HCT116 (cell line): ENCODE measurements at regions not wholly inside any gene's neighbourhood (a gene's known extent, or its start where the extent isn't known, plus 50 kb on each side); places are given as distances from the start of the nearest gene placed in this dataset.

ENCODE experiments used
- ATAC-seq: fragments of 200-7000 bp; cut with Tn5 transposase; 2 replicates; pipeline ENCODE4 v1.9.1; 2020; ENCODE audit warnings: mild to moderate bottlenecking, moderate library complexity
- BruUV-seq: library from RNA; stranded (reverse); fragments of 400-500 nt; replicated peaks from 2 replicates; lab custom pipeline; 2021; lab: Mats Ljungman, UMichigan
- CTCF ChIA-PET: fragments of 300-600 bp; sonication (Branson Sonifier 250); formaldehyde crosslinking; loops from one replicate; lab custom pipeline; 2021; ENCODE audit warnings: antibody characterized with exemption; lab: Charles Lee
- POLR2A ChIA-PET: fragments of 300-600, 350-600 bp; sonication (Branson Sonifier 250); formaldehyde crosslinking; loops from one replicate; lab custom pipeline; 2021; ENCODE audit warnings: antibody characterized with exemption; lab: Charles Lee
- RAD21 ChIA-PET, 2 experiments: fragments of 300-600 bp; sonication (Branson Sonifier 250); formaldehyde crosslinking; loops; one replicate each; lab custom pipeline; 2023; ENCODE audit warnings: low total read pairs in 2 of 2; ENCODE audit not compliant: uncharacterized antibody in 2 of 2, unreplicated experiment in 2 of 2, low non-redundant PET in 1 of 2; lab: Charles Lee
- DNase-seq: peaks from one replicate; pipeline ENCODE4 v3.0.0-alpha.2; 2010; ENCODE audit warnings: low read depth, low spot score
- H2AFZ ChIP-seq: fragments of 200-600 bp; shearing (Covaris generic), sonication (generic); 2 replicates; pipeline ENCODE4 v1.6.1; 2017; ENCODE audit warnings: low read depth, mixed run types, mixed read lengths, antibody characterized with exemption, low read length; ENCODE audit not compliant: poor library complexity, severe bottlenecking
- H3K27ac ChIP-seq: 2 replicates; pipeline ENCODE4 v1.5.1; 2012; ENCODE audit warnings: low read depth, low read length
- H3K27me3 ChIP-seq: fragments of 200-600 bp; sonication (generic); 2 replicates; pipeline ENCODE4 v1.6.1; 2016; ENCODE audit warnings: mixed run types, low read length, mixed read lengths; ENCODE audit not compliant: insufficient read depth
- H3K36me3 ChIP-seq, 2 experiments: fragments of 200-500 bp in 1 of 2; fragments of 200-600 bp in 1 of 2; sonication (Bioruptor generic) in 1 of 2; sonication (generic) in 1 of 2; 2 replicates each; pipeline versions ENCODE4 v1.5.1 to v1.6.1; 2014 to 2016; ENCODE audit warnings: low read length in 2 of 2, inconsistent platforms in 1 of 2, mixed read lengths in 1 of 2, mixed run types in 1 of 2; ENCODE audit not compliant: insufficient read depth in 2 of 2, control insufficient read depth in 1 of 2
- H3K4me1 ChIP-seq, 2 experiments: fragments of 200-600 bp in 1 of 2; sonication (generic) in 1 of 2; 2 replicates each; pipeline versions ENCODE4 v1.5.1 to v1.6.1; 2012 to 2017; ENCODE audit warnings: low read length in 2 of 2, inconsistent platforms in 1 of 2, mild to moderate bottlenecking in 1 of 2, mixed read lengths in 1 of 2, mixed run types in 1 of 2, moderate library complexity in 1 of 2; ENCODE audit not compliant: insufficient read depth in 2 of 2, control insufficient read depth in 1 of 2
- H3K4me2 ChIP-seq: fragments of 200-600 bp; sonication (generic); 2 replicates; pipeline ENCODE4 v1.6.1; 2017; ENCODE audit warnings: mixed run types, low read length, mixed read lengths
- H3K4me3 ChIP-seq, 2 experiments: fragments of 200-600 bp in 1 of 2; sonication (generic) in 1 of 2; replicated peaks in 1 of 2; 2 replicates each; pipeline ENCODE4 v1.5.1; 2011 to 2016; ENCODE audit warnings: low read length in 2 of 2, control low read depth in 1 of 2, low read depth in 1 of 2, mild to moderate bottlenecking in 1 of 2, mixed read lengths in 1 of 2, mixed run types in 1 of 2
- H3K79me2 ChIP-seq: fragments of 200-600 bp; sonication (generic); 2 replicates; pipeline ENCODE4 v1.6.1; 2017; ENCODE audit warnings: mild to moderate bottlenecking, mixed run types, low read length, moderate library complexity, mixed read lengths; ENCODE audit not compliant: insufficient read depth
- H3K9ac ChIP-seq: fragments of 200-600 bp; sonication (generic); 2 replicates; pipeline ENCODE4 v1.6.1; 2016; ENCODE audit warnings: low read length, mixed read lengths
- H3K9me2 ChIP-seq: fragments of 200-600 bp; sonication (generic), shearing (Covaris generic); 2 replicates; pipeline ENCODE4 v1.6.1; 2017; ENCODE audit warnings: mixed run types, mild to moderate bottlenecking, moderate library complexity; ENCODE audit not compliant: insufficient read depth
- H3K9me3 ChIP-seq, 2 experiments: fragments of 200-500 bp in 1 of 2; fragments of 200-600 bp in 1 of 2; sonication (Bioruptor generic) in 1 of 2; sonication (generic) in 1 of 2; 2 replicates each; pipeline ENCODE4 v1.6.1; 2014 to 2017; ENCODE audit warnings: low read length in 2 of 2, mixed read lengths in 2 of 2, inconsistent platforms in 1 of 2, low read depth in 1 of 2, mild to moderate bottlenecking in 1 of 2, mixed run types in 1 of 2, moderate library complexity in 1 of 2; ENCODE audit not compliant: control insufficient read depth in 1 of 2, insufficient read depth in 1 of 2
- H4K20me1 ChIP-seq: fragments of 200-600 bp; sonication (generic), shearing (Covaris generic); 2 replicates; pipeline ENCODE4 v1.6.1; 2017; ENCODE audit warnings: mixed run types, mild to moderate bottlenecking, moderate library complexity; ENCODE audit not compliant: insufficient read depth
- EGR1 ChIP-seq: IDR thresholded peaks from 2 replicates; pipeline ENCODE4 v1.6.1; 2012; ENCODE audit warnings: low read depth
- JUND ChIP-seq: IDR thresholded peaks from 2 replicates; pipeline ENCODE4 v1.6.1; 2012
- ZFX ChIP-seq: fragments of 450-650 bp; IDR thresholded peaks from 2 replicates; pipeline ENCODE4 v1.6.1; 2017
- ZNF274 ChIP-seq: fragments of 200-500 bp; sonication (Bioruptor generic); IDR thresholded peaks from 2 replicates; pipeline ENCODE4 v1.6.1; 2014; ENCODE audit warnings: mild to moderate bottlenecking, low read depth, low read length, inconsistent platforms
- intact Hi-C: fragments of 100-400 bp; cut with micrococcal nuclease; formaldehyde crosslinking; loops from 2 replicates; pipeline ENCODE4 v1.10.0; 2022
- TF ChIP-seq, protein P1 (sequence below), 3 experiments: fragments of 200-600 bp in 1 of 3; sonication (generic) in 1 of 3; IDR thresholded peaks in 2 of 3; conservative IDR thresholded peaks in 1 of 3; 2 replicates each; pipeline ENCODE4 v1.5.1; 2012 to 2017; ENCODE audit warnings: low read depth in 2 of 3, low read length in 2 of 3, antibody characterized with exemption in 1 of 3, borderline replicate concordance in 1 of 3, control low read depth in 1 of 3, mild to moderate bottlenecking in 1 of 3, mixed read lengths in 1 of 3, mixed run types in 1 of 3, moderate library complexity in 1 of 3; ENCODE audit not compliant: insufficient read depth in 1 of 3
- TF ChIP-seq, protein P2 (sequence below): IDR thresholded peaks from 2 replicates; pipeline ENCODE4 v1.6.1; 2011; ENCODE audit warnings: mild to moderate bottlenecking, low read length, moderate library complexity; ENCODE audit not compliant: insufficient replicate concordance; ENCODE audit errors: extremely low read depth

DNA sequence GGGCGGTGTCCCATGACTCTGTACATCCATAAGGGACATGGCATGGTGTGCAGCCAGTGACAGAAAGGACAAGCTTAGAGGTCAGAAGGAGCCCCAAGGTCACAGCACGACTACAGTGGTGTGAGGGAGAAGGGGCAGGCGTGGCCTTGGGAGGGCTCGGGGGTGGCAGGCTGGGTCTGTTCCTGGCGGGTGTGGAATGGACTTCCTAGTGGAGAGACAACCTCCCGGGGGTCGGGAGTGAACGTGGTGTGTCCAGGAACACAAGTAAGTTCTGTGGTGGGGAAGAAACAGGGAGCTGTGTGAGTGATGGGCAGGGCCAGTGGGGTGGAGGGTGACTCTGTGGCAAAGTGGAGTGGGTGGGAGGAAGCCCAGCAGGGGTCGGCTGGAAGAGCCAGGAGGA lies 279.3 kb downstream of the TEX29 start:
- ChIA-PET RAD21 (no interaction called here), POLR2A (no interaction called here), CTCF (no interaction called here)
- no peak for DNase-seq
- H3K79me2 ChIP-seq, result no peaks in the 10 kb centered on the region
- H3K27ac ChIP-seq, result no peak overlapping the region
- H3K27me3 ChIP-seq, result no peaks in the 10 kb centered on the region
- TF ChIP-seq, protein P1, sequence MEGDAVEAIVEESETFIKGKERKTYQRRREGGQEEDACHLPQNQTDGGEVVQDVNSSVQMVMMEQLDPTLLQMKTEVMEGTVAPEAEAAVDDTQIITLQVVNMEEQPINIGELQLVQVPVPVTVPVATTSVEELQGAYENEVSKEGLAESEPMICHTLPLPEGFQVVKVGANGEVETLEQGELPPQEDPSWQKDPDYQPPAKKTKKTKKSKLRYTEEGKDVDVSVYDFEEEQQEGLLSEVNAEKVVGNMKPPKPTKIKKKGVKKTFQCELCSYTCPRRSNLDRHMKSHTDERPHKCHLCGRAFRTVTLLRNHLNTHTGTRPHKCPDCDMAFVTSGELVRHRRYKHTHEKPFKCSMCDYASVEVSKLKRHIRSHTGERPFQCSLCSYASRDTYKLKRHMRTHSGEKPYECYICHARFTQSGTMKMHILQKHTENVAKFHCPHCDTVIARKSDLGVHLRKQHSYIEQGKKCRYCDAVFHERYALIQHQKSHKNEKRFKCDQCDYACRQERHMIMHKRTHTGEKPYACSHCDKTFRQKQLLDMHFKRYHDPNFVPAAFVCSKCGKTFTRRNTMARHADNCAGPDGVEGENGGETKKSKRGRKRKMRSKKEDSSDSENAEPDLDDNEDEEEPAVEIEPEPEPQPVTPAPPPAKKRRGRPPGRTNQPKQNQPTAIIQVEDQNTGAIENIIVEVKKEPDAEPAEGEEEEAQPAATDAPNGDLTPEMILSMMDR (IDR thresholded peaks at IDR 0.05 in 2 of 3, conservative IDR thresholded peaks at IDR 0.05 in 1 of 3; ENCODE audit: borderline replicate concordance in 1 of 3, insufficient read depth in 1 of 3, low read depth in 2 of 3, low read length in 2 of 3), result no peak
- TF ChIP-seq EGR1 (no peak), ZFX (no peak), ZNF274 (no peak), JUND (no peak)
- TF ChIP-seq, protein P2, sequence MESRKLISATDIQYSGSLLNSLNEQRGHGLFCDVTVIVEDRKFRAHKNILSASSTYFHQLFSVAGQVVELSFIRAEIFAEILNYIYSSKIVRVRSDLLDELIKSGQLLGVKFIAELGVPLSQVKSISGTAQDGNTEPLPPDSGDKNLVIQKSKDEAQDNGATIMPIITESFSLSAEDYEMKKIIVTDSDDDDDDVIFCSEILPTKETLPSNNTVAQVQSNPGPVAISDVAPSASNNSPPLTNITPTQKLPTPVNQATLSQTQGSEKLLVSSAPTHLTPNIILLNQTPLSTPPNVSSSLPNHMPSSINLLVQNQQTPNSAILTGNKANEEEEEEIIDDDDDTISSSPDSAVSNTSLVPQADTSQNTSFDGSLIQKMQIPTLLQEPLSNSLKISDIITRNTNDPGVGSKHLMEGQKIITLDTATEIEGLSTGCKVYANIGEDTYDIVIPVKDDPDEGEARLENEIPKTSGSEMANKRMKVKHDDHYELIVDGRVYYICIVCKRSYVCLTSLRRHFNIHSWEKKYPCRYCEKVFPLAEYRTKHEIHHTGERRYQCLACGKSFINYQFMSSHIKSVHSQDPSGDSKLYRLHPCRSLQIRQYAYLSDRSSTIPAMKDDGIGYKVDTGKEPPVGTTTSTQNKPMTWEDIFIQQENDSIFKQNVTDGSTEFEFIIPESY, result no peak
- H3K4me1 ChIP-seq, result no peaks in the 10 kb centered on the region
- intact Hi-C loops, result no loop called here
- no peak overlapping the region for H3K4me2 ChIP-seq
- ATAC-seq, result no peak
- no peaks in the 10 kb centered on the region for H4K20me1 ChIP-seq
- BruUV-seq, result no TSS peak
- no peaks in the 10 kb centered on the region for H3K36me3 ChIP-seq
- H3K9ac ChIP-seq, result no peak overlapping the region
- H3K9me2 ChIP-seq, result no peaks in the 10 kb centered on the region
- no peak overlapping the region for H2AFZ ChIP-seq
- H3K4me3 ChIP-seq, result no peak overlapping the region
- no peaks in the 10 kb centered on the region for H3K9me3 ChIP-seq
